GM19468 (cell line): ENCODE measurements at regions not wholly inside any gene's neighbourhood (a gene's known extent, or its start where the extent isn't known, plus 50 kb on each side); places are given as distances from the start of the nearest gene placed in this dataset.
"Not testable (repeated sequence)": the region's sequence is repeated elsewhere in the genome, so short reads cannot be mapped to it uniquely, and the experiment has no call there.

Experiments used
- ATAC-seq: cut with Tn5 transposase; IDR thresholded peaks from one replicate; pipeline ENCODE4 v1.9.1; 2021; ENCODE audit warnings: mild to moderate bottlenecking, moderate library complexity, moderate number of reproducible peaks; ENCODE audit not compliant: unreplicated experiment; ENCODE audit errors: extremely low read depth

GRCh38 chr16:76713191-76713590, 436.0 kb downstream of the CNTNAP4 start:
- no peak for ATAC-seq

- ATAC-seq = not testable (repeated sequence)
These were observed 439.1 kb downstream of the CNTNAP4 start for GRCh38 chr16:76716251-76716650.

GRCh38 chr16:76724181-76724580, 447.0 kb downstream of the CNTNAP4 start:
- ATAC-seq = no peak

GRCh38 chr16:76729525-76729924, 452.3 kb downstream of the CNTNAP4 start:
- ATAC-seq = no peak

GRCh38 chr16:76732894-76733293, 455.7 kb downstream of the CNTNAP4 start:
- ATAC-seq = no peak

GRCh38 chr16:76741623-76742022, 449.4 kb upstream of the MON1B start:
- ATAC-seq = no peak

GRCh38 chr16:76748461-76749348, 442.3 kb upstream of the MON1B start:
- no peak for ATAC-seq

GRCh38 chr16:76749780-76750375, 441.1 kb upstream of the MON1B start:
- no peak for ATAC-seq

- no peak for ATAC-seq
These were observed 435.5 kb upstream of the MON1B start for GRCh38 chr16:76755496-76755895.

GRCh38 chr16:76756423-76756822, 434.6 kb upstream of the MON1B start:
- no peak for ATAC-seq

- ATAC-seq = no peak
These were observed 434.0 kb upstream of the MON1B start for GRCh38 chr16:76756951-76757350.

- ATAC-seq = no peak
These were observed 424.5 kb upstream of the MON1B start for GRCh38 chr16:76766538-76766937.

GRCh38 chr16:76768316-76768715, 422.7 kb upstream of the MON1B start:
- ATAC-seq = no peak

- ATAC-seq = no peak
These were observed 422.0 kb upstream of the MON1B start for GRCh38 chr16:76768948-76769347.

- no peak for ATAC-seq
These were observed 419.8 kb upstream of the MON1B start for GRCh38 chr16:76771216-76771615.

GRCh38 chr16:76777721-76778465, 413.1 kb upstream of the MON1B start:
- no peak for ATAC-seq

- no peak for ATAC-seq
These were observed 410.4 kb upstream of the MON1B start for GRCh38 chr16:76780556-76780955.

- ATAC-seq = no peak
These were observed 406.5 kb upstream of the MON1B start for GRCh38 chr16:76784530-76784929.

GRCh38 chr16:76787394-76787793, 403.6 kb upstream of the MON1B start:
- ATAC-seq = no peak

GRCh38 chr16:76791151-76791550, 399.8 kb upstream of the MON1B start:
- no peak for ATAC-seq

- ATAC-seq = no peak
These were observed 394.6 kb upstream of the MON1B start for GRCh38 chr16:76796416-76796815.
